ENCODE measurements at regions not wholly inside any gene's neighbourhood (a gene's known extent, or its start where the extent isn't known, plus 50 kb on each side); places are given as distances from the start of the nearest gene placed in this dataset.

DNA sequence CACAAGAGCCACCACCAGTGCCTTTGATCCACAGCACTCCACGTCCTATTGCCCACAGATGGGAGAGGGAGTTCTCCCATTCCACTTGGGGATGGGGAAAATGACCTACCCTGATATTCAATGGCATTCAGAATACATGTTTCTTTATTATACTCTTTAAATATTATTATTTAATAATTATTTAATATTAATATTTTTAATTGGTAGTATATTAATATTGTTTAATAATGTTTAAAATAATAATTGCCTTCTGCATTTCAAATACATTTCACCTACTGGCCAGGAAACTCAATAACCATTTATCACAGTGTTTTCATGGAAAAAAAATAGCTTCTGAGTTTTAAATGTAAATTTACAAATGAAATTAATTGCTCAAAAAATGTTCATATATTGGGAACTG lies 127.4 kb upstream of the G2E3 start:
- TF ChIP-seq, protein P1, sequence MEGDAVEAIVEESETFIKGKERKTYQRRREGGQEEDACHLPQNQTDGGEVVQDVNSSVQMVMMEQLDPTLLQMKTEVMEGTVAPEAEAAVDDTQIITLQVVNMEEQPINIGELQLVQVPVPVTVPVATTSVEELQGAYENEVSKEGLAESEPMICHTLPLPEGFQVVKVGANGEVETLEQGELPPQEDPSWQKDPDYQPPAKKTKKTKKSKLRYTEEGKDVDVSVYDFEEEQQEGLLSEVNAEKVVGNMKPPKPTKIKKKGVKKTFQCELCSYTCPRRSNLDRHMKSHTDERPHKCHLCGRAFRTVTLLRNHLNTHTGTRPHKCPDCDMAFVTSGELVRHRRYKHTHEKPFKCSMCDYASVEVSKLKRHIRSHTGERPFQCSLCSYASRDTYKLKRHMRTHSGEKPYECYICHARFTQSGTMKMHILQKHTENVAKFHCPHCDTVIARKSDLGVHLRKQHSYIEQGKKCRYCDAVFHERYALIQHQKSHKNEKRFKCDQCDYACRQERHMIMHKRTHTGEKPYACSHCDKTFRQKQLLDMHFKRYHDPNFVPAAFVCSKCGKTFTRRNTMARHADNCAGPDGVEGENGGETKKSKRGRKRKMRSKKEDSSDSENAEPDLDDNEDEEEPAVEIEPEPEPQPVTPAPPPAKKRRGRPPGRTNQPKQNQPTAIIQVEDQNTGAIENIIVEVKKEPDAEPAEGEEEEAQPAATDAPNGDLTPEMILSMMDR (IDR thresholded peaks at IDR 0.05): no peak
- TF ChIP-seq POLR2A (IDR thresholded peaks at IDR 0.05): no peak
